ENCODE measurements at regions not wholly inside any gene's neighbourhood (a gene's known extent, or its start where the extent isn't known, plus 50 kb on each side); places are given as distances from the start of the nearest gene placed in this dataset.

DNA sequence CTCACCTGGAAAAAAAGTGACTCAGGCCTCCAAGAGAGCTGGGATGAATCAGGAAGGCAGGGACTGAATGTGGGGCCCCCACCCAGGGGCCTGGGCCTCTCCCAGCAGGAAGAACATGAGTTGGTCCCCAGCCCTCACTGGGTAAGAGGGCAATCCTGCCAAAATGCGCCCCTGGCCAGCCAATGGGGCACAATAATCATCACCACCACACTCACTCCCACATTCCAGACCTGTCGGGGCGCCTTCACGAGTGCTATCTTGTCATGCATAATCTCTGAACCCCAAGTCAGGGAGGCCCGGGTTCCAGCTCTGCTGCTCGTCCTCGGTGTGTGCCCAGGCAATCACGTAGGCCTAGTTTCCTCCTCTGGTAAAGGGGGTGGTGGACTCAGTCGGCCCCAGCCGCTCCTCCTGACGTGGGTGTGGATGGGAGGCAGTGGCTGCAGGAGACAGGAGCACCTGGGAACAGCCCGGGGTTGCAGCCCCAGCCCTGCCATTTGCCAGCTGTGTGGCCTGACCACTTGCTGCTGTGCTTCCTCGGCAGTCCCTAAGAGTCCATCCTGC, 115.1 kb downstream of the CYP26B1 start:
- TF ChIP-seq CTCF (conservative IDR thresholded peaks at IDR 0.05; ENCODE audit: low read depth, low read length) (no peak), EZH2 (IDR thresholded peaks at IDR 0.05; ENCODE audit: borderline replicate concordance, low read depth, low read length, poor library complexity, severe bottlenecking) (no peak)

All from A673 (cell line).